ENCODE measurements at regions not wholly inside any gene's neighbourhood (a gene's known extent, or its start where the extent isn't known, plus 50 kb on each side); places are given as distances from the start of the nearest gene placed in this dataset.

DNA sequence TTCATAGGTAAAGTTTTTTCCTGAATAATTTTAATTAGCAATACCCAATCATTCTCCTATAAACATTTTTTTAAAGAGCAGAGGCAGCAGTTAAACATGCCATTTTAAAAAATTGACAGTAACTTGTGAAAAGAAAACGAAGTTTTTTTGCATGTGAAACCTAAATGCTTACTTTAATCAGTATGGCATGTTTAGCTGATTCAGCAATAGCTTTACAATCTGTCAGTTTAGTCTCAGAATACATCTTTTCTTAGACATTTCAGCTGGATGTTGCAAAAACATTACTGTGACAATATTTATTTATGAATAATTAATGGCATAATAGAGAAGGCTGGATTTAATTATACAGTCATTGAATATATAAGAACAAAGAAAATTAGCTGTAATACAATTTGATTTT, 1132.4 kb upstream of the ADGRL2 start:
- H3K36me3 ChIP-seq: no peaks in the 10 kb centered on the region
- TF ChIP-seq, protein P1, sequence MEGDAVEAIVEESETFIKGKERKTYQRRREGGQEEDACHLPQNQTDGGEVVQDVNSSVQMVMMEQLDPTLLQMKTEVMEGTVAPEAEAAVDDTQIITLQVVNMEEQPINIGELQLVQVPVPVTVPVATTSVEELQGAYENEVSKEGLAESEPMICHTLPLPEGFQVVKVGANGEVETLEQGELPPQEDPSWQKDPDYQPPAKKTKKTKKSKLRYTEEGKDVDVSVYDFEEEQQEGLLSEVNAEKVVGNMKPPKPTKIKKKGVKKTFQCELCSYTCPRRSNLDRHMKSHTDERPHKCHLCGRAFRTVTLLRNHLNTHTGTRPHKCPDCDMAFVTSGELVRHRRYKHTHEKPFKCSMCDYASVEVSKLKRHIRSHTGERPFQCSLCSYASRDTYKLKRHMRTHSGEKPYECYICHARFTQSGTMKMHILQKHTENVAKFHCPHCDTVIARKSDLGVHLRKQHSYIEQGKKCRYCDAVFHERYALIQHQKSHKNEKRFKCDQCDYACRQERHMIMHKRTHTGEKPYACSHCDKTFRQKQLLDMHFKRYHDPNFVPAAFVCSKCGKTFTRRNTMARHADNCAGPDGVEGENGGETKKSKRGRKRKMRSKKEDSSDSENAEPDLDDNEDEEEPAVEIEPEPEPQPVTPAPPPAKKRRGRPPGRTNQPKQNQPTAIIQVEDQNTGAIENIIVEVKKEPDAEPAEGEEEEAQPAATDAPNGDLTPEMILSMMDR (IDR thresholded peaks at IDR 0.05): no peak
- TF ChIP-seq POLR2A (IDR thresholded peaks at IDR 0.05): no peak
- no peak for TF ChIP-seq POLR2AphosphoS5 (IDR thresholded peaks at IDR 0.05)
- no peaks in the 10 kb centered on the region for H3K27me3 ChIP-seq
- no peak overlapping the region for H3K4me3 ChIP-seq
- no peak overlapping the region for H3K27ac ChIP-seq
- H3K4me1 ChIP-seq: no peaks in the 10 kb centered on the region
- DNase-seq (ENCODE audit: low spot score in 2 of 2): no peak
- no peaks in the 10 kb centered on the region for H3K9me3 ChIP-seq
- intact Hi-C loops (cut with DNase I; ENCODE audit: low total_unique reads): no loop called here

DNA sequence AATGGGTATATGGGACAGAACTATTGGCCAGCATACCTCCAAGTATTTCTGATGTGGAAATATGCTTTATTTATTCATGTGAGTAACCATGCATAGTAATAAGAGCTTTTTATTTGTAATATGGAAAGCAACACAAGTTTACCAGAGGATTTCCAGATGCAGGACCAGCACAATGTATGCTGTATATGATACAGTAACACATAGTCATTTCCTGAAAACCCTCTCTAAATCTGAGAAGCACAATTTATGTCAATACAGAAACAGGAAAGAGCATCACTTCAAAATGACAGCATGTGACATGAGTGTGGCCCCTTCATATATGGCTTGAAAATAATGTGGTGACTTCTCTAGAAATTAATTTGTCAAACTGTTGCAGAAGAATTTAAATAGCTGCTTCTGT, 1134.7 kb upstream of the ADGRL2 start:
- TF ChIP-seq POLR2AphosphoS5 (IDR thresholded peaks at IDR 0.05) (no peak), POLR2A (IDR thresholded peaks at IDR 0.05) (no peak)
- H3K27me3 ChIP-seq: no peaks in the 10 kb centered on the region
- no peaks in the 10 kb centered on the region for H3K4me1 ChIP-seq
- no peak overlapping the region for H3K27ac ChIP-seq
- intact Hi-C loops (cut with DNase I; ENCODE audit: low total_unique reads): no loop called here
- H3K9me3 ChIP-seq: no peaks in the 10 kb centered on the region
- no peak for DNase-seq (ENCODE audit: low spot score in 2 of 2)
- no peak overlapping the region for H3K4me3 ChIP-seq
- H3K36me3 ChIP-seq: no peaks in the 10 kb centered on the region

- intact Hi-C loops (cut with DNase I; ENCODE audit: low total_unique reads): no loop called here
These were observed 1141.6 kb upstream of the ADGRL2 start for GRCh38 chr1:80659161-80659560.

DNA sequence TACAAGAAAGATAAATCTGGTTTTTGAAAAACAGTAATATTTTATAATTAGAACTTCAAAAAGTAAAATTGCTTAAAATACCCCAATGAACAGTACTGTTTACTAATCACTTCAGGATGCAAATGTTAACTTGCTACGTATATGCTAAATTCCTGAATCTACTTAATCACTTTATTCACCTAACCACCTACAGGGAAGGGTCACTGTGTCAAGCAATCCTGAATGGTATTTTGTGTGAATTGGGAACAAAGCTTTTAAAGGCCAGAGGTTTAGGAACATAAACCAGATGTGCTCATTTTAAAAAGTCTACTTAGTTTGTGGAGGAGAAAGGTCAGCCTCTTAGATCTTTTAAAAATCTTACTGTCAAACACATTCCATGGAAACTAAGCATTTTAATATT, 1143.0 kb upstream of the ADGRL2 start:
- Histone ChIP-seq H3K4me3 (no peak overlapping the region), H3K9me3 (no peaks in the 10 kb centered on the region), H3K4me1 (no peaks in the 10 kb centered on the region), H3K36me3 (no peaks in the 10 kb centered on the region), H3K27ac (no peak overlapping the region), H3K27me3 (no peaks in the 10 kb centered on the region)
- DNase-seq (ENCODE audit: low spot score in 2 of 2): no peak
- TF ChIP-seq POLR2A (IDR thresholded peaks at IDR 0.05) (no peak), POLR2AphosphoS5 (IDR thresholded peaks at IDR 0.05) (no peak)
- TF ChIP-seq, protein P1 (IDR thresholded peaks at IDR 0.05): no peak
- intact Hi-C loops (cut with DNase I; ENCODE audit: low total_unique reads): no loop called here

More at GRCh38 chr1:80659161-80659560, 1141.6 kb upstream of the ADGRL2 start:
- TF ChIP-seq, protein P1 (IDR thresholded peaks at IDR 0.05): no peak
- TF ChIP-seq POLR2AphosphoS5 (IDR thresholded peaks at IDR 0.05): no peak
- TF ChIP-seq POLR2A (IDR thresholded peaks at IDR 0.05): no peak
- Histone ChIP-seq H3K4me3 (no peak overlapping the region), H3K4me1 (no peaks in the 10 kb centered on the region), H3K36me3 (no peaks in the 10 kb centered on the region), H3K27me3 (no peaks in the 10 kb centered on the region), H3K27ac (no peak overlapping the region), H3K9me3 (no peaks in the 10 kb centered on the region)
- DNase-seq (ENCODE audit: low spot score in 2 of 2): no peak

- Histone ChIP-seq H3K4me1 (no peaks in the 10 kb centered on the region), H3K4me3 (no peak overlapping the region), H3K27me3 (no peaks in the 10 kb centered on the region), H3K27ac (no peak overlapping the region), H3K36me3 (no peaks in the 10 kb centered on the region), H3K9me3 (no peaks in the 10 kb centered on the region)
- no peak for DNase-seq (ENCODE audit: low spot score in 2 of 2)
- TF ChIP-seq, protein P1 (IDR thresholded peaks at IDR 0.05): no peak
- intact Hi-C loops (cut with DNase I; ENCODE audit: low total_unique reads): no loop called here
These were observed 1143.6 kb upstream of the ADGRL2 start for GRCh38 chr1:80657044-80657643.

- Histone ChIP-seq H3K27me3 (no peaks in the 10 kb centered on the region), H3K4me3 (no peak overlapping the region), H3K9me3 (no peaks in the 10 kb centered on the region), H3K4me1 (no peaks in the 10 kb centered on the region), H3K36me3 (no peaks in the 10 kb centered on the region), H3K27ac (no peak overlapping the region)
- TF ChIP-seq, protein P1 (IDR thresholded peaks at IDR 0.05): no peak
- TF ChIP-seq POLR2AphosphoS5 (IDR thresholded peaks at IDR 0.05) (no peak), POLR2A (IDR thresholded peaks at IDR 0.05) (no peak)
- intact Hi-C loops (cut with DNase I; ENCODE audit: low total_unique reads): no loop called here
- DNase-seq (ENCODE audit: low spot score in 2 of 2): no peak
These were observed 1144.1 kb upstream of the ADGRL2 start for GRCh38 chr1:80656641-80657040.

All from breast epithelium (tissue), 4 donors.